Liver (tissue), 3 donors: ENCODE measurements at regions not wholly inside any gene's neighbourhood (a gene's known extent, or its start where the extent isn't known, plus 50 kb on each side); places are given as distances from the start of the nearest gene placed in this dataset.

ENCODE experiments used
- ATF3 ChIP-seq: IDR thresholded peaks from 2 replicates; pipeline ENCODE4 v1.6.1; 2016; ENCODE audit warnings: antibody characterized with exemption
- EGR1 ChIP-seq, 2 donors: IDR thresholded peaks; 2 replicates each; pipeline ENCODE4 v1.6.1; 2016 to 2018; ENCODE audit warnings: antibody characterized with exemption in 2 of 2, low read depth in 2 of 2
- GABPA ChIP-seq, 2 donors: IDR thresholded peaks in 1 of 2; conservative IDR thresholded peaks in 1 of 2; 2 replicates each; pipeline ENCODE4 v1.6.1; 2016; ENCODE audit warnings: antibody characterized with exemption in 2 of 2, mild to moderate bottlenecking in 1 of 2, moderate library complexity in 1 of 2
- HNF4A ChIP-seq, 2 donors: conservative IDR thresholded peaks; 2 replicates each; pipeline ENCODE4 v1.6.1; 2016; ENCODE audit warnings: antibody characterized with exemption in 2 of 2, mild to moderate bottlenecking in 2 of 2
- JUND ChIP-seq, 2 donors: IDR thresholded peaks; 2 replicates each; pipeline ENCODE4 v1.6.1; 2016; ENCODE audit warnings: antibody characterized with exemption in 2 of 2
- RAD21 ChIP-seq, 2 donors: IDR thresholded peaks; 2 replicates each; pipeline ENCODE4 v1.6.1; 2016; ENCODE audit warnings: antibody characterized with exemption in 2 of 2, mild to moderate bottlenecking in 2 of 2
- TAF1 ChIP-seq: conservative IDR thresholded peaks from 2 replicates; pipeline ENCODE4 v1.6.1; 2016; ENCODE audit warnings: antibody characterized with exemption, mild to moderate bottlenecking
- YY1 ChIP-seq: IDR thresholded peaks from 2 replicates; pipeline ENCODE4 v1.6.1; 2016; ENCODE audit warnings: antibody characterized with exemption, mild to moderate bottlenecking
- TF ChIP-seq, protein P1 (sequence below): fragments of 150-350 bp; IDR thresholded peaks from 2 replicates; pipeline ENCODE4 v1.5.1; 2017; ENCODE audit warnings: improper control_type of control experiment, low read depth, low read length; ENCODE audit not compliant: missing input control
- TF ChIP-seq, protein P2 (sequence below): IDR thresholded peaks from 2 replicates; pipeline ENCODE4 v1.6.1; 2016; ENCODE audit warnings: antibody characterized with exemption
- TF ChIP-seq, protein P3 (sequence below): IDR thresholded peaks from 2 replicates; pipeline ENCODE4 v1.6.1; 2016; ENCODE audit warnings: antibody characterized with exemption
- TF ChIP-seq, protein P4 (sequence below): IDR thresholded peaks from 2 replicates; pipeline ENCODE4 v1.6.1; 2016; ENCODE audit warnings: antibody characterized with exemption, mild to moderate bottlenecking
- donor health status: healthy.
- donor health status: healthy.

GRCh38 chr6:86793649-86794048, 143.7 kb upstream of the HTR1E start:
- TF ChIP-seq HNF4A (conservative IDR thresholded peaks at IDR 0.05), result peak; percentile 52 to 58
- TF ChIP-seq, protein P1, sequence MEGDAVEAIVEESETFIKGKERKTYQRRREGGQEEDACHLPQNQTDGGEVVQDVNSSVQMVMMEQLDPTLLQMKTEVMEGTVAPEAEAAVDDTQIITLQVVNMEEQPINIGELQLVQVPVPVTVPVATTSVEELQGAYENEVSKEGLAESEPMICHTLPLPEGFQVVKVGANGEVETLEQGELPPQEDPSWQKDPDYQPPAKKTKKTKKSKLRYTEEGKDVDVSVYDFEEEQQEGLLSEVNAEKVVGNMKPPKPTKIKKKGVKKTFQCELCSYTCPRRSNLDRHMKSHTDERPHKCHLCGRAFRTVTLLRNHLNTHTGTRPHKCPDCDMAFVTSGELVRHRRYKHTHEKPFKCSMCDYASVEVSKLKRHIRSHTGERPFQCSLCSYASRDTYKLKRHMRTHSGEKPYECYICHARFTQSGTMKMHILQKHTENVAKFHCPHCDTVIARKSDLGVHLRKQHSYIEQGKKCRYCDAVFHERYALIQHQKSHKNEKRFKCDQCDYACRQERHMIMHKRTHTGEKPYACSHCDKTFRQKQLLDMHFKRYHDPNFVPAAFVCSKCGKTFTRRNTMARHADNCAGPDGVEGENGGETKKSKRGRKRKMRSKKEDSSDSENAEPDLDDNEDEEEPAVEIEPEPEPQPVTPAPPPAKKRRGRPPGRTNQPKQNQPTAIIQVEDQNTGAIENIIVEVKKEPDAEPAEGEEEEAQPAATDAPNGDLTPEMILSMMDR, result no peak
- TF ChIP-seq TAF1, result no peak
- no peak for TF ChIP-seq ATF3
- TF ChIP-seq, protein P2, sequence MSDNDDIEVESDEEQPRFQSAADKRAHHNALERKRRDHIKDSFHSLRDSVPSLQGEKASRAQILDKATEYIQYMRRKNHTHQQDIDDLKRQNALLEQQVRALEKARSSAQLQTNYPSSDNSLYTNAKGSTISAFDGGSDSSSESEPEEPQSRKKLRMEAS, result no peak
- TF ChIP-seq RAD21 (IDR thresholded peaks at IDR 0.05), result no peak
- TF ChIP-seq JUND (IDR thresholded peaks at IDR 0.05), result no peak
- TF ChIP-seq EGR1 (IDR thresholded peaks at IDR 0.05; ENCODE audit: low read depth in 2 of 2), result no peak
- TF ChIP-seq, protein P3, sequence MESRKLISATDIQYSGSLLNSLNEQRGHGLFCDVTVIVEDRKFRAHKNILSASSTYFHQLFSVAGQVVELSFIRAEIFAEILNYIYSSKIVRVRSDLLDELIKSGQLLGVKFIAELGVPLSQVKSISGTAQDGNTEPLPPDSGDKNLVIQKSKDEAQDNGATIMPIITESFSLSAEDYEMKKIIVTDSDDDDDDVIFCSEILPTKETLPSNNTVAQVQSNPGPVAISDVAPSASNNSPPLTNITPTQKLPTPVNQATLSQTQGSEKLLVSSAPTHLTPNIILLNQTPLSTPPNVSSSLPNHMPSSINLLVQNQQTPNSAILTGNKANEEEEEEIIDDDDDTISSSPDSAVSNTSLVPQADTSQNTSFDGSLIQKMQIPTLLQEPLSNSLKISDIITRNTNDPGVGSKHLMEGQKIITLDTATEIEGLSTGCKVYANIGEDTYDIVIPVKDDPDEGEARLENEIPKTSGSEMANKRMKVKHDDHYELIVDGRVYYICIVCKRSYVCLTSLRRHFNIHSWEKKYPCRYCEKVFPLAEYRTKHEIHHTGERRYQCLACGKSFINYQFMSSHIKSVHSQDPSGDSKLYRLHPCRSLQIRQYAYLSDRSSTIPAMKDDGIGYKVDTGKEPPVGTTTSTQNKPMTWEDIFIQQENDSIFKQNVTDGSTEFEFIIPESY, result no peak
- no peak for TF ChIP-seq GABPA (IDR thresholded peaks at IDR 0.05 in 1 of 2, conservative IDR thresholded peaks at IDR 0.05 in 1 of 2)
- TF ChIP-seq, protein P4, sequence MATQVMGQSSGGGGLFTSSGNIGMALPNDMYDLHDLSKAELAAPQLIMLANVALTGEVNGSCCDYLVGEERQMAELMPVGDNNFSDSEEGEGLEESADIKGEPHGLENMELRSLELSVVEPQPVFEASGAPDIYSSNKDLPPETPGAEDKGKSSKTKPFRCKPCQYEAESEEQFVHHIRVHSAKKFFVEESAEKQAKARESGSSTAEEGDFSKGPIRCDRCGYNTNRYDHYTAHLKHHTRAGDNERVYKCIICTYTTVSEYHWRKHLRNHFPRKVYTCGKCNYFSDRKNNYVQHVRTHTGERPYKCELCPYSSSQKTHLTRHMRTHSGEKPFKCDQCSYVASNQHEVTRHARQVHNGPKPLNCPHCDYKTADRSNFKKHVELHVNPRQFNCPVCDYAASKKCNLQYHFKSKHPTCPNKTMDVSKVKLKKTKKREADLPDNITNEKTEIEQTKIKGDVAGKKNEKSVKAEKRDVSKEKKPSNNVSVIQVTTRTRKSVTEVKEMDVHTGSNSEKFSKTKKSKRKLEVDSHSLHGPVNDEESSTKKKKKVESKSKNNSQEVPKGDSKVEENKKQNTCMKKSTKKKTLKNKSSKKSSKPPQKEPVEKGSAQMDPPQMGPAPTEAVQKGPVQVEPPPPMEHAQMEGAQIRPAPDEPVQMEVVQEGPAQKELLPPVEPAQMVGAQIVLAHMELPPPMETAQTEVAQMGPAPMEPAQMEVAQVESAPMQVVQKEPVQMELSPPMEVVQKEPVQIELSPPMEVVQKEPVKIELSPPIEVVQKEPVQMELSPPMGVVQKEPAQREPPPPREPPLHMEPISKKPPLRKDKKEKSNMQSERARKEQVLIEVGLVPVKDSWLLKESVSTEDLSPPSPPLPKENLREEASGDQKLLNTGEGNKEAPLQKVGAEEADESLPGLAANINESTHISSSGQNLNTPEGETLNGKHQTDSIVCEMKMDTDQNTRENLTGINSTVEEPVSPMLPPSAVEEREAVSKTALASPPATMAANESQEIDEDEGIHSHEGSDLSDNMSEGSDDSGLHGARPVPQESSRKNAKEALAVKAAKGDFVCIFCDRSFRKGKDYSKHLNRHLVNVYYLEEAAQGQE, result no peak
- TF ChIP-seq YY1, result no peak
